MG63 (cell line): ENCODE measurements at regions not wholly inside any gene's neighbourhood (a gene's known extent, or its start where the extent isn't known, plus 50 kb on each side); places are given as distances from the start of the nearest gene placed in this dataset.
"Not testable (repeated sequence)": the region's sequence is repeated elsewhere in the genome, so short reads cannot be mapped to it uniquely, and the experiment has no call there.

Experiments
- DNase-seq: peaks from one replicate; pipeline ENCODE4 v3.0.0-alpha.2; 2020
- H3K27me3 ChIP-seq: fragments of 250-450 bp; sonication (Bioruptor Pico); 2 replicates; pipeline ENCODE4 v1.5.1; 2020; ENCODE audit warnings: mild to moderate bottlenecking, moderate library complexity
- H3K36me3 ChIP-seq: fragments of 250-450 bp; sonication (Bioruptor Pico); 2 replicates; pipeline ENCODE4 v1.5.1; 2020; ENCODE audit warnings: mild to moderate bottlenecking, moderate library complexity
- H3K4me3 ChIP-seq: fragments of 250-450 bp; sonication (Bioruptor Pico); 2 replicates; pipeline ENCODE4 v1.5.1; 2020; ENCODE audit warnings: mild to moderate bottlenecking, moderate library complexity
- H3K9me3 ChIP-seq: fragments of 250-450 bp; sonication (Bioruptor Pico); 2 replicates; pipeline ENCODE4 v1.5.1; 2020; ENCODE audit warnings: mild to moderate bottlenecking, moderate library complexity

GRCh38 chr5:99664972-99665371 lies 736.2 kb upstream of the CHD1 start:
- Histone ChIP-seq H3K4me3 (no peak overlapping the region), H3K9me3 (no peaks in the 10 kb centered on the region), H3K36me3 (no peaks in the 10 kb centered on the region), H3K27me3 (no peaks in the 10 kb centered on the region; the same call in 1 of the 2 replicates)
- DNase-seq: no peak

- Histone ChIP-seq H3K36me3 (no peaks in the 10 kb centered on the region), H3K9me3 (no peaks in the 10 kb centered on the region), H3K4me3 (no peak overlapping the region), H3K27me3 (no peaks in the 10 kb centered on the region)
- DNase-seq: no peak
These were observed 722.5 kb upstream of the CHD1 start for GRCh38 chr5:99651298-99651697.

GRCh38 chr5:99646011-99646647 lies 717.3 kb upstream of the CHD1 start:
- H3K4me3 ChIP-seq: no peak overlapping the region
- H3K27me3 ChIP-seq: no peaks in the 10 kb centered on the region
- H3K36me3 ChIP-seq: no peaks in the 10 kb centered on the region
- H3K9me3 ChIP-seq: no peaks in the 10 kb centered on the region
- DNase-seq: no peak

GRCh38 chr5:99644822-99645221 lies 716.0 kb upstream of the CHD1 start:
- Histone ChIP-seq H3K27me3 (no peaks in the 10 kb centered on the region), H3K36me3 (no peaks in the 10 kb centered on the region), H3K9me3 (no peaks in the 10 kb centered on the region), H3K4me3 (no peak overlapping the region)
- DNase-seq: no peak

GRCh38 chr5:99640646-99641045 lies 711.8 kb upstream of the CHD1 start:
- Histone ChIP-seq H3K9me3 (no peaks in the 10 kb centered on the region), H3K27me3 (no peaks in the 10 kb centered on the region), H3K4me3 (no peak overlapping the region), H3K36me3 (no peaks in the 10 kb centered on the region)
- no peak for DNase-seq

GRCh38 chr5:99639905-99640304 lies 711.1 kb upstream of the CHD1 start:
- H3K9me3 ChIP-seq: no peaks in the 10 kb centered on the region
- no peak overlapping the region for H3K4me3 ChIP-seq
- H3K27me3 ChIP-seq: no peaks in the 10 kb centered on the region
- no peak for DNase-seq
- no peaks in the 10 kb centered on the region for H3K36me3 ChIP-seq

- Histone ChIP-seq H3K36me3 (no peaks in the 10 kb centered on the region), H3K9me3 (no peaks in the 10 kb centered on the region), H3K4me3 (no peak overlapping the region), H3K27me3 (no peaks in the 10 kb centered on the region)
- DNase-seq: no peak
These were observed 707.9 kb upstream of the CHD1 start for GRCh38 chr5:99636663-99637062.

- Histone ChIP-seq H3K27me3 (no peaks in the 10 kb centered on the region), H3K9me3 (peaks cover 4% of the 10 kb centered on the region)
These were observed 693.2 kb upstream of the CHD1 start for GRCh38 chr5:99621772-99622681.

GRCh38 chr5:99617335-99617734 lies 688.5 kb upstream of the CHD1 start:
- Histone ChIP-seq H3K36me3 (no peaks in the 10 kb centered on the region), H3K27me3 (no peaks in the 10 kb centered on the region), H3K4me3 (no peak overlapping the region), H3K9me3 (no peaks in the 10 kb centered on the region)
- no peak for DNase-seq

More at GRCh38 chr5:99621772-99622681, 693.2 kb upstream of the CHD1 start:
- no peaks in the 10 kb centered on the region for H3K36me3 ChIP-seq
- DNase-seq: no peak
- no peak overlapping the region for H3K4me3 ChIP-seq

GRCh38 chr5:99614888-99615287 lies 686.1 kb upstream of the CHD1 start:
- no peak for DNase-seq
- Histone ChIP-seq H3K4me3 (no peak overlapping the region), H3K36me3 (no peaks in the 10 kb centered on the region), H3K27me3 (no peaks in the 10 kb centered on the region), H3K9me3 (no peaks in the 10 kb centered on the region)

GRCh38 chr5:99607124-99607523 lies 678.3 kb upstream of the CHD1 start:
- Histone ChIP-seq H3K27me3 (no peaks in the 10 kb centered on the region), H3K9me3 (no peaks in the 10 kb centered on the region), H3K4me3 (no peak overlapping the region), H3K36me3 (no peaks in the 10 kb centered on the region)
- no peak for DNase-seq

GRCh38 chr5:99605904-99606303 lies 677.1 kb upstream of the CHD1 start:
- Histone ChIP-seq H3K4me3 (no peak overlapping the region), H3K9me3 (no peaks in the 10 kb centered on the region), H3K36me3 (no peaks in the 10 kb centered on the region), H3K27me3 (no peaks in the 10 kb centered on the region)
- DNase-seq: no peak

- Histone ChIP-seq H3K27me3 (no peaks in the 10 kb centered on the region), H3K36me3 (no peaks in the 10 kb centered on the region), H3K4me3 (no peak overlapping the region), H3K9me3 (no peaks in the 10 kb centered on the region)
- no peak for DNase-seq
These were observed 672.1 kb upstream of the CHD1 start for GRCh38 chr5:99600952-99601351.

GRCh38 chr5:99590806-99591205 lies 662.0 kb upstream of the CHD1 start:
- DNase-seq: no peak
- Histone ChIP-seq H3K36me3 (no peaks in the 10 kb centered on the region), H3K9me3 (no peaks in the 10 kb centered on the region), H3K27me3 (no peaks in the 10 kb centered on the region), H3K4me3 (no peak overlapping the region)

- Histone ChIP-seq H3K36me3 (no peaks in the 10 kb centered on the region), H3K27me3 (no peaks in the 10 kb centered on the region), H3K9me3 (no peaks in the 10 kb centered on the region), H3K4me3 (no peak overlapping the region)
- no peak for DNase-seq
These were observed 660.6 kb upstream of the CHD1 start for GRCh38 chr5:99589424-99589823.

- no peaks in the 10 kb centered on the region for H3K27me3 ChIP-seq
- no peaks in the 10 kb centered on the region for H3K9me3 ChIP-seq
- DNase-seq: no peak
- no peak overlapping the region for H3K4me3 ChIP-seq
- no peaks in the 10 kb centered on the region for H3K36me3 ChIP-seq
These were observed 659.2 kb upstream of the CHD1 start for GRCh38 chr5:99587983-99588382.

- no peaks in the 10 kb centered on the region for H3K36me3 ChIP-seq
- no peak overlapping the region for H3K4me3 ChIP-seq
- H3K27me3 ChIP-seq: no peaks in the 10 kb centered on the region
- DNase-seq: no peak
- no peaks in the 10 kb centered on the region for H3K9me3 ChIP-seq
These were observed 658.1 kb upstream of the CHD1 start for GRCh38 chr5:99586878-99587277.

- not testable (repeated sequence) for H3K27me3 ChIP-seq, H3K36me3 ChIP-seq, H3K9me3 ChIP-seq, DNase-seq, H3K4me3 ChIP-seq
These were observed 652.4 kb upstream of the CHD1 start for GRCh38 chr5:99581204-99581603.
